ENCODE measurements at regions not wholly inside any gene's neighbourhood (a gene's known extent, or its start where the extent isn't known, plus 50 kb on each side); places are given as distances from the start of the nearest gene placed in this dataset.

- H3K27ac ChIP-seq = no peak overlapping the region
- no peak overlapping the region for H3K4me2 ChIP-seq (ENCODE audit: unreplicated experiment)
- in situ Hi-C loops (cut with MboI) = no loop called here
- no peak overlapping the region for H3K9ac ChIP-seq
- H3K27me3 ChIP-seq (replicated peaks; ENCODE audit: insufficient read depth) = no peaks in the 10 kb centered on the region
- H3K79me2 ChIP-seq (ENCODE audit: insufficient read depth) = no peaks in the 10 kb centered on the region
- no peak overlapping the region for H2AFZ ChIP-seq
- H3K9me3 ChIP-seq (ENCODE audit: low read depth) = no peaks in the 10 kb centered on the region
- 76 to 79% methylated on average over 6 of the region's 6 CpGs for WGBS, 2 experiments (ENCODE audit: low coverage in 1 of 2, low lambda C conversion rate in 2 of 2, missing lambda C conversion rate in 2 of 2)
- H3K4me3 ChIP-seq = no peak overlapping the region
- peaks cover 5% of the 10 kb centered on the region; the same call in 1 of the 2 replicates for H3K4me1 ChIP-seq (ENCODE audit: insufficient read depth)
- DNase-seq = no peak
- H4K20me1 ChIP-seq (ENCODE audit: insufficient read depth) = no peaks in the 10 kb centered on the region
- no peaks in the 10 kb centered on the region for H3K36me3 ChIP-seq (ENCODE audit: low read depth)
- no peaks in the 10 kb centered on the region for H3K9me2 ChIP-seq (ENCODE audit: insufficient read depth)
- no peaks in the 10 kb centered on the region for H3F3A ChIP-seq (ENCODE audit: insufficient read depth)
- no peak for TF ChIP-seq EZH2 (IDR thresholded peaks at IDR 0.05; ENCODE audit: insufficient read depth, poor library complexity, severe bottlenecking)
- TF ChIP-seq EZH2phosphoT487 (IDR thresholded peaks at IDR 0.05; ENCODE audit: insufficient read depth, low read depth) = no peak
Observed at GRCh38 chr2:60302377-60303126, 250.9 kb downstream of the BCL11A start.

GRCh38 chr2:60301726-60302125 is 251.7 kb downstream of the BCL11A start:
- Histone ChIP-seq H3K27ac (no peak overlapping the region), H3K4me1 (ENCODE audit: insufficient read depth) (peaks cover 5% of the 10 kb centered on the region; the same call in 1 of the 2 replicates), H4K20me1 (ENCODE audit: insufficient read depth) (no peaks in the 10 kb centered on the region), H3K9ac (no peak overlapping the region), H3K27me3 (replicated peaks; ENCODE audit: insufficient read depth) (no peaks in the 10 kb centered on the region), H2AFZ (no peak overlapping the region), H3K36me3 (ENCODE audit: low read depth) (no peaks in the 10 kb centered on the region), H3K4me2 (ENCODE audit: unreplicated experiment) (no peak overlapping the region), H3F3A (ENCODE audit: insufficient read depth) (no peaks in the 10 kb centered on the region), H3K4me3 (no peak overlapping the region), H3K79me2 (ENCODE audit: insufficient read depth) (no peaks in the 10 kb centered on the region), H3K9me2 (ENCODE audit: insufficient read depth) (no peaks in the 10 kb centered on the region), H3K9me3 (ENCODE audit: low read depth) (no peaks in the 10 kb centered on the region)
- DNase-seq = no peak
- TF ChIP-seq EZH2 (IDR thresholded peaks at IDR 0.05; ENCODE audit: insufficient read depth, poor library complexity, severe bottlenecking) (no peak), EZH2phosphoT487 (IDR thresholded peaks at IDR 0.05; ENCODE audit: insufficient read depth, low read depth) (no peak)
- WGBS, 2 experiments (ENCODE audit: low coverage in 1 of 2, low lambda C conversion rate in 2 of 2, missing lambda C conversion rate in 2 of 2) = 56 to 66% methylated on average over 3 of the region's 3 CpGs
- in situ Hi-C loops (cut with MboI) = no loop called here

- TF ChIP-seq EZH2 (IDR thresholded peaks at IDR 0.05; ENCODE audit: insufficient read depth, poor library complexity, severe bottlenecking) (no peak), EZH2phosphoT487 (IDR thresholded peaks at IDR 0.05; ENCODE audit: insufficient read depth, low read depth) (no peak)
- peaks cover 5% of the 10 kb centered on the region; the same call in 1 of the 2 replicates for H3K4me1 ChIP-seq (ENCODE audit: insufficient read depth)
- DNase-seq = no peak
Observed at GRCh38 chr2:60299179-60299578, 254.3 kb downstream of the BCL11A start.

GRCh38 chr2:60298006-60298696 is 255.3 kb downstream of the BCL11A start:
- peak; percentile 7 for DNase-seq
- in situ Hi-C loops (cut with MboI) = no loop called here
- no peak for TF ChIP-seq EZH2 (IDR thresholded peaks at IDR 0.05; ENCODE audit: insufficient read depth, poor library complexity, severe bottlenecking)
- no peak for TF ChIP-seq EZH2phosphoT487 (IDR thresholded peaks at IDR 0.05; ENCODE audit: insufficient read depth, low read depth)
- WGBS, 2 experiments (ENCODE audit: low coverage in 1 of 2, low lambda C conversion rate in 2 of 2, missing lambda C conversion rate in 2 of 2) = 3 to 4% methylated on average over 20 of the region's 20 CpGs
- Histone ChIP-seq H3K27ac (no peak overlapping the region), H3K9ac (no peak overlapping the region), H2AFZ (peak overlapping the region; percentile 92), H3K9me3 (ENCODE audit: low read depth) (no peaks in the 10 kb centered on the region), H3K79me2 (ENCODE audit: insufficient read depth) (no peaks in the 10 kb centered on the region), H4K20me1 (ENCODE audit: insufficient read depth) (no peaks in the 10 kb centered on the region), H3K9me2 (ENCODE audit: insufficient read depth) (no peaks in the 10 kb centered on the region), H3K4me3 (peak overlapping the region; percentile 55), H3F3A (ENCODE audit: insufficient read depth) (no peaks in the 10 kb centered on the region), H3K27me3 (replicated peaks; ENCODE audit: insufficient read depth) (no peaks in the 10 kb centered on the region), H3K4me1 (ENCODE audit: insufficient read depth) (peaks cover 5% of the 10 kb centered on the region; the same call in 1 of the 2 replicates), H3K36me3 (ENCODE audit: low read depth) (no peaks in the 10 kb centered on the region), H3K4me2 (ENCODE audit: unreplicated experiment) (peak overlapping the region; percentile 74)

More at GRCh38 chr2:60299179-60299578, 254.3 kb downstream of the BCL11A start:
- WGBS, 2 experiments (ENCODE audit: low coverage in 1 of 2, low lambda C conversion rate in 2 of 2, missing lambda C conversion rate in 2 of 2) = 81 to 86% methylated on average over 8 of the region's 8 CpGs
- Histone ChIP-seq H3K9me3 (ENCODE audit: low read depth) (no peaks in the 10 kb centered on the region), H3F3A (ENCODE audit: insufficient read depth) (no peaks in the 10 kb centered on the region), H3K9ac (no peak overlapping the region), H3K9me2 (ENCODE audit: insufficient read depth) (no peaks in the 10 kb centered on the region), H3K27ac (no peak overlapping the region), H3K79me2 (ENCODE audit: insufficient read depth) (no peaks in the 10 kb centered on the region), H2AFZ (no peak overlapping the region), H4K20me1 (ENCODE audit: insufficient read depth) (no peaks in the 10 kb centered on the region), H3K36me3 (ENCODE audit: low read depth) (no peaks in the 10 kb centered on the region), H3K4me3 (no peak overlapping the region), H3K27me3 (replicated peaks; ENCODE audit: insufficient read depth) (no peaks in the 10 kb centered on the region), H3K4me2 (ENCODE audit: unreplicated experiment) (no peak overlapping the region)
- in situ Hi-C loops (cut with MboI) = no loop called here

All from GM23248 (cell line).